ENCODE measurements at regions not wholly inside any gene's neighbourhood (a gene's known extent, or its start where the extent isn't known, plus 50 kb on each side); places are given as distances from the start of the nearest gene placed in this dataset.

- Histone ChIP-seq H3K9ac (ENCODE audit: low read length) (no peak overlapping the region), H3K27ac (ENCODE audit: low read length) (no peak overlapping the region), H3K4me2 (ENCODE audit: low read length) (no peak overlapping the region), H2AFZ (ENCODE audit: low read depth, low read length) (no peak overlapping the region), H3K9me2 (ENCODE audit: insufficient read depth, low read length) (no peaks in the 10 kb centered on the region), H4K20me1 (ENCODE audit: insufficient read depth) (no peaks in the 10 kb centered on the region), H3K9me3 (ENCODE audit: low read length) (no peaks in the 10 kb centered on the region), H3K79me2 (replicated peaks; ENCODE audit: insufficient read depth, low read length) (no peaks in the 10 kb centered on the region), H3K27me3 (ENCODE audit: insufficient read depth, low read depth, low read length) (no peaks in the 10 kb centered on the region), H3F3A (ENCODE audit: insufficient read depth, low read length, poor library complexity, severe bottlenecking) (no peaks in the 10 kb centered on the region), H3K36me3 (ENCODE audit: insufficient read depth, low read length) (no peaks in the 10 kb centered on the region), H3K4me3 (ENCODE audit: low read length) (no peak overlapping the region)
- TF ChIP-seq MXI1 (conservative IDR thresholded peaks at IDR 0.05; ENCODE audit: poor library complexity, severe bottlenecking) (no peak), EZH2 (IDR thresholded peaks at IDR 0.05; ENCODE audit: borderline replicate concordance, insufficient read depth, low read length, poor library complexity, severe bottlenecking) (no peak), REST (IDR thresholded peaks at IDR 0.05; ENCODE audit: borderline replicate concordance) (no peak), TAF1 (IDR thresholded peaks at IDR 0.05; ENCODE audit: low read depth) (no peak), RAD21 (conservative IDR thresholded peaks at IDR 0.05) (no peak), CTCF (IDR thresholded peaks at IDR 0.05; ENCODE audit: poor library complexity, severe bottlenecking) (no peak)
These were observed 95.3 kb upstream of the RGPD4 start for GRCh38 chr2:107731435-107731834.

GRCh38 chr2:107735201-107735600 is 91.5 kb upstream of the RGPD4 start:
- no peak overlapping the region for H3K4me2 ChIP-seq (ENCODE audit: low read length)
- H2AFZ ChIP-seq (ENCODE audit: low read depth, low read length): no peak overlapping the region
- H3K9ac ChIP-seq (ENCODE audit: low read length): no peak overlapping the region
- no peak overlapping the region for H3K27ac ChIP-seq (ENCODE audit: low read length)
- no peaks in the 10 kb centered on the region for H4K20me1 ChIP-seq (ENCODE audit: insufficient read depth)
- H3K9me3 ChIP-seq (ENCODE audit: low read length): no peaks in the 10 kb centered on the region
- H3K4me3 ChIP-seq (ENCODE audit: low read length): no peak overlapping the region
- no peak for TF ChIP-seq EZH2 (IDR thresholded peaks at IDR 0.05; ENCODE audit: borderline replicate concordance, insufficient read depth, low read length, poor library complexity, severe bottlenecking)
- TF ChIP-seq EP300 (conservative IDR thresholded peaks at IDR 0.05; ENCODE audit: poor library complexity, severe bottlenecking): no peak
- TF ChIP-seq TAF1 (IDR thresholded peaks at IDR 0.05; ENCODE audit: low read depth): no peak
- TF ChIP-seq MXI1 (conservative IDR thresholded peaks at IDR 0.05; ENCODE audit: poor library complexity, severe bottlenecking): no peak
- H3F3A ChIP-seq (ENCODE audit: insufficient read depth, low read length, poor library complexity, severe bottlenecking): no peaks in the 10 kb centered on the region
- no peaks in the 10 kb centered on the region for H3K79me2 ChIP-seq (replicated peaks; ENCODE audit: insufficient read depth, low read length)
- H3K27me3 ChIP-seq (ENCODE audit: insufficient read depth, low read depth, low read length): no peaks in the 10 kb centered on the region
- no peaks in the 10 kb centered on the region for H3K36me3 ChIP-seq (ENCODE audit: insufficient read depth, low read length)
- H3K9me2 ChIP-seq (ENCODE audit: insufficient read depth, low read length): no peaks in the 10 kb centered on the region

- Histone ChIP-seq H3K9me2 (ENCODE audit: insufficient read depth, low read length) (no peaks in the 10 kb centered on the region), H3K79me2 (replicated peaks; ENCODE audit: insufficient read depth, low read length) (no peaks in the 10 kb centered on the region), H3K4me3 (ENCODE audit: low read length) (no peak overlapping the region), H2AFZ (ENCODE audit: low read depth, low read length) (no peak overlapping the region), H3K27me3 (ENCODE audit: insufficient read depth, low read depth, low read length) (no peaks in the 10 kb centered on the region), H4K20me1 (ENCODE audit: insufficient read depth) (no peaks in the 10 kb centered on the region), H3K9ac (ENCODE audit: low read length) (no peak overlapping the region), H3F3A (ENCODE audit: insufficient read depth, low read length, poor library complexity, severe bottlenecking) (no peaks in the 10 kb centered on the region), H3K4me2 (ENCODE audit: low read length) (no peak overlapping the region), H3K36me3 (ENCODE audit: insufficient read depth, low read length) (no peaks in the 10 kb centered on the region), H3K27ac (ENCODE audit: low read length) (no peak overlapping the region), H3K9me3 (ENCODE audit: low read length) (no peaks in the 10 kb centered on the region)
- TF ChIP-seq MXI1 (conservative IDR thresholded peaks at IDR 0.05; ENCODE audit: poor library complexity, severe bottlenecking) (no peak), POLR2AphosphoS5 (IDR thresholded peaks at IDR 0.05) (no peak), SMC3 (conservative IDR thresholded peaks at IDR 0.05; ENCODE audit: poor library complexity) (no peak), CTCF (IDR thresholded peaks at IDR 0.05; ENCODE audit: poor library complexity, severe bottlenecking) (no peak), EP300 (conservative IDR thresholded peaks at IDR 0.05; ENCODE audit: poor library complexity, severe bottlenecking) (no peak), RAD21 (conservative IDR thresholded peaks at IDR 0.05) (no peak), REST (IDR thresholded peaks at IDR 0.05; ENCODE audit: borderline replicate concordance) (no peak), EZH2 (IDR thresholded peaks at IDR 0.05; ENCODE audit: borderline replicate concordance, insufficient read depth, low read length, poor library complexity, severe bottlenecking) (no peak), TAF1 (IDR thresholded peaks at IDR 0.05; ENCODE audit: low read depth) (no peak)
These were observed 88.9 kb upstream of the RGPD4 start for GRCh38 chr2:107737756-107738155.
